SIG-M5 (cell line): ENCODE measurements at regions not wholly inside any gene's neighbourhood (a gene's known extent, or its start where the extent isn't known, plus 50 kb on each side); places are given as distances from the start of the nearest gene placed in this dataset.
A peak's percentile ranks its signal among the peaks of the same experiment; 100 is the strongest.

Source experiments
- DNase-seq: peaks from one replicate; lab custom pipeline; 2025; lab: John Stamatoyannopoulos, UW

- no peak for DNase-seq
Observed at GRCh38 chr15:69505956-69506556, 53.4 kb downstream of the RPLP1 start.

GRCh38 chr15:69508659-69509058, 56.0 kb downstream of the RPLP1 start:
- DNase-seq, result no peak

- no peak for DNase-seq
Observed at GRCh38 chr15:69509131-69509530, 56.5 kb downstream of the RPLP1 start.

- DNase-seq, result no peak
Observed at GRCh38 chr15:69510556-69510955, 57.9 kb downstream of the RPLP1 start.

- no peak for DNase-seq
Observed at GRCh38 chr15:69511015-69511414, 58.4 kb downstream of the RPLP1 start.

- no peak for DNase-seq
Observed at GRCh38 chr15:69511716-69512340, 59.2 kb downstream of the RPLP1 start.

- peak; percentile 1 for DNase-seq
Observed at GRCh38 chr15:69513450-69513960, 60.9 kb downstream of the RPLP1 start.

- DNase-seq, result no peak
Observed at GRCh38 chr15:69513986-69514385, 61.4 kb downstream of the RPLP1 start.

- peak; percentile 3 for DNase-seq
Observed at GRCh38 chr15:69515508-69515907, 62.9 kb downstream of the RPLP1 start.

GRCh38 chr15:69515926-69516325, 63.3 kb downstream of the RPLP1 start:
- no peak for DNase-seq

GRCh38 chr15:69517052-69517451, 64.4 kb downstream of the RPLP1 start:
- no peak for DNase-seq

- DNase-seq, result no peak
Observed at GRCh38 chr15:69518806-69519205, 66.2 kb downstream of the RPLP1 start.

GRCh38 chr15:69520067-69520466, 67.4 kb downstream of the RPLP1 start:
- DNase-seq, result no peak

GRCh38 chr15:69522361-69522760, 69.7 kb downstream of the RPLP1 start:
- no peak for DNase-seq

GRCh38 chr15:69523010-69524001, 70.7 kb downstream of the RPLP1 start:
- peak; percentile 5 for DNase-seq

- no peak for DNase-seq
Observed at GRCh38 chr15:69524296-69524695, 71.7 kb downstream of the RPLP1 start.

- DNase-seq, result no peak
Observed at GRCh38 chr15:69524814-69525213, 72.2 kb downstream of the RPLP1 start.

GRCh38 chr15:69525543-69525942, 72.9 kb downstream of the RPLP1 start:
- no peak for DNase-seq

- no peak for DNase-seq
Observed at GRCh38 chr15:69526081-69527061, 73.8 kb downstream of the RPLP1 start.

- DNase-seq, result no peak
Observed at GRCh38 chr15:69529141-69529540, 76.5 kb downstream of the RPLP1 start.

- no peak for DNase-seq
Observed at GRCh38 chr15:69529961-69530633, 77.5 kb downstream of the RPLP1 start.
